ENCODE measurements at regions not wholly inside any gene's neighbourhood (a gene's known extent, or its start where the extent isn't known, plus 50 kb on each side); places are given as distances from the start of the nearest gene placed in this dataset.

GRCh38 chr3:71879089-71879488, 94.1 kb upstream of the PROK2 start:
- no peak overlapping the region for H3K4me3 ChIP-seq (ENCODE audit: low read depth, low read length)
- peak; percentile 29 for TF ChIP-seq CTCF (IDR thresholded peaks at IDR 0.05; ENCODE audit: low read depth, low read length, missing control alignments)
- in situ Hi-C loops (cut with HindIII; ENCODE audit: low sequenced_read_pairs) = no loop called here
- no peak for DNase-seq (ENCODE audit: low read depth)

- no peak for DNase-seq (ENCODE audit: low read depth)
- no peak overlapping the region for H3K4me3 ChIP-seq (ENCODE audit: low read depth, low read length)
- no peak for TF ChIP-seq CTCF (IDR thresholded peaks at IDR 0.05; ENCODE audit: low read depth, low read length, missing control alignments)
- in situ Hi-C loops (cut with HindIII; ENCODE audit: low sequenced_read_pairs) = no loop called here
Observed at GRCh38 chr3:71876135-71877105, 91.5 kb upstream of the PROK2 start.

GRCh38 chr3:71875461-71875947, 90.6 kb upstream of the PROK2 start:
- in situ Hi-C loops (cut with HindIII; ENCODE audit: low sequenced_read_pairs) = no loop called here
- H3K4me3 ChIP-seq (ENCODE audit: low read depth, low read length) = no peak overlapping the region
- peak; percentile 91 for TF ChIP-seq CTCF (IDR thresholded peaks at IDR 0.05; ENCODE audit: low read depth, low read length, missing control alignments)
- peak; percentile 26 for DNase-seq (ENCODE audit: low read depth)

- H3K4me3 ChIP-seq (ENCODE audit: low read depth, low read length) = no peak overlapping the region
- no peak for DNase-seq (ENCODE audit: low read depth)
- TF ChIP-seq CTCF (IDR thresholded peaks at IDR 0.05; ENCODE audit: low read depth, low read length, missing control alignments) = no peak
- in situ Hi-C loops (cut with HindIII; ENCODE audit: low sequenced_read_pairs) = no loop called here
Observed at GRCh38 chr3:71874618-71875017, 89.7 kb upstream of the PROK2 start.

- in situ Hi-C loops (cut with HindIII; ENCODE audit: low sequenced_read_pairs) = no loop called here
- H3K4me3 ChIP-seq (ENCODE audit: low read depth, low read length) = no peak overlapping the region
- no peak for TF ChIP-seq CTCF (IDR thresholded peaks at IDR 0.05; ENCODE audit: low read depth, low read length, missing control alignments)
- DNase-seq (ENCODE audit: low read depth) = no peak
Observed at GRCh38 chr3:71873093-71873611, 88.2 kb upstream of the PROK2 start.

- TF ChIP-seq CTCF (IDR thresholded peaks at IDR 0.05; ENCODE audit: low read depth, low read length, missing control alignments) = no peak
- DNase-seq (ENCODE audit: low read depth) = no peak
- in situ Hi-C loops (cut with HindIII; ENCODE audit: low sequenced_read_pairs) = no loop called here
- no peak overlapping the region for H3K4me3 ChIP-seq (ENCODE audit: low read depth, low read length)
Observed at GRCh38 chr3:71872256-71872655, 87.3 kb upstream of the PROK2 start.
